ENCODE measurements at regions not wholly inside any gene's neighbourhood (a gene's known extent, or its start where the extent isn't known, plus 50 kb on each side); places are given as distances from the start of the nearest gene placed in this dataset.

GRCh38 chr6:137724018-137724403 is 143.0 kb upstream of the TNFAIP3 start:
- no peak for FAIRE-seq
- no peaks in the 10 kb centered on the region; the same call in 2 of the 3 replicates for H3K9me3 ChIP-seq (replicated peaks; ENCODE audit: control insufficient read depth, insufficient read depth, low read length)
- H4K20me1 ChIP-seq (ENCODE audit: control insufficient read depth, insufficient read depth): no peaks in the 10 kb centered on the region
- DNase-seq (ENCODE audit: low read depth, low spot score): no peak
- H3K4me3 ChIP-seq: no peak overlapping the region
- no TSS peak for BruUV-seq (replicated peaks)
- in situ Hi-C loops (cut with MboI): no loop called here
- ChIA-PET CTCF (interaction anchor here (0.9 to 1.9 kb wide), 2 partner anchors 13 to 17 kb away, joined by 3 to 4 read pairs; no protein-coding TSS in a partner anchor), POLR2A (interaction anchor here (1.2 kb wide), 1 partner anchor 13 kb away, joined by 4 read pairs; no protein-coding TSS in a partner anchor), RAD21 (ENCODE audit: unreplicated experiment) (interaction anchor here (1.3 kb wide), 1 partner anchor 70 kb away, joined by 3 read pairs; no protein-coding TSS in a partner anchor), SMC1A (ENCODE audit: uncharacterized antibody, unreplicated experiment) (interaction anchor here (1.0 to 3.1 kb wide), 9 partner anchors 8 to 101 kb away, joined by 3 to 19 read pairs (median 4); no protein-coding TSS in a partner anchor)
- H2AFZ ChIP-seq (ENCODE audit: control insufficient read depth, low read depth, low read length): no peak overlapping the region
- no peak overlapping the region for H3K27ac ChIP-seq (ENCODE audit: control insufficient read depth, insufficient read depth)
- H3K27me3 ChIP-seq (replicated peaks in 1 of 2; ENCODE audit: control insufficient read depth in 2 of 2, insufficient read depth in 2 of 2, low read length in 1 of 2): no peaks in the 10 kb centered on the region
- intact Hi-C loops (cut with micrococcal nuclease; ENCODE audit: unreplicated experiment): no loop called here
- peaks cover 8% of the 10 kb centered on the region for H3K4me1 ChIP-seq (ENCODE audit: control insufficient read depth, insufficient read depth, low read length)
- WGBS (ENCODE audit: insufficient coverage, insufficient replicate concordance, low lambda C conversion rate, missing lambda C conversion rate): 94% methylated on average over 3 of the region's 3 CpGs
- no peak overlapping the region for H3K9ac ChIP-seq (ENCODE audit: control insufficient read depth, insufficient read depth, low read length)
- no peak overlapping the region for H3K4me2 ChIP-seq (ENCODE audit: control insufficient read depth, insufficient read depth)
- no peak for ATAC-seq
- TF ChIP-seq ETV6 (conservative IDR thresholded peaks at IDR 0.05 in 1 of 2, IDR thresholded peaks at IDR 0.05 in 1 of 2; ENCODE audit: borderline replicate concordance in 1 of 2, low read depth in 1 of 2): 0 out of 4 replicates have a peak, but pooled peaks of 1 of the 2 experiments have one; percentile 1
- no peak for TF ChIP-seq KLF5 (IDR thresholded peaks at IDR 0.05; ENCODE audit: partially characterized antibody)
- peak; percentile 4; the same call in 1 of the 2 replicates for TF ChIP-seq RAD21 (IDR thresholded peaks at IDR 0.05; ENCODE audit: insufficient read depth, low read depth, low read length)
- H3K79me2 ChIP-seq (ENCODE audit: control insufficient read depth, insufficient read depth, low read length): no peaks in the 10 kb centered on the region
- H3K36me3 ChIP-seq (ENCODE audit: control insufficient read depth in 2 of 2, insufficient read depth in 2 of 2, low read length in 1 of 2): no peaks in the 10 kb centered on the region

- no peaks in the 10 kb centered on the region for H3K79me2 ChIP-seq (ENCODE audit: control insufficient read depth, insufficient read depth, low read length)
- no peak overlapping the region for H3K4me3 ChIP-seq
- WGBS (ENCODE audit: insufficient coverage, insufficient replicate concordance, low lambda C conversion rate, missing lambda C conversion rate): 97% methylated on average over 10 of the region's 10 CpGs
- no peaks in the 10 kb centered on the region for H3K27me3 ChIP-seq (replicated peaks in 1 of 2; ENCODE audit: control insufficient read depth in 2 of 2, insufficient read depth in 2 of 2, low read length in 1 of 2)
- POLR2A ChIA-PET: interaction anchor here (1.2 kb wide), 1 partner anchor 12 kb away, joined by 4 read pairs; no protein-coding TSS in a partner anchor
- in situ Hi-C loops (cut with MboI): no loop called here
- peaks cover 8% of the 10 kb centered on the region for H3K4me1 ChIP-seq (ENCODE audit: control insufficient read depth, insufficient read depth, low read length)
- DNase-seq (ENCODE audit: low read depth, low spot score): no peak
- RAD21 ChIA-PET (ENCODE audit: unreplicated experiment): interaction anchor here (1.2 to 1.3 kb wide), 2 partner anchors 69 to 251 kb away, joined by 3 read pairs; no protein-coding TSS in a partner anchor
- ATAC-seq: no peak
- no peaks in the 10 kb centered on the region for H4K20me1 ChIP-seq (ENCODE audit: control insufficient read depth, insufficient read depth)
- CTCF ChIA-PET: interaction anchor here (0.9 to 1.9 kb wide), 3 partner anchors 9 to 16 kb away, joined by 3 to 4 read pairs (median 3); no protein-coding TSS in a partner anchor
- H3K27ac ChIP-seq (ENCODE audit: control insufficient read depth, insufficient read depth): no peak overlapping the region
- H3K36me3 ChIP-seq (ENCODE audit: control insufficient read depth in 2 of 2, insufficient read depth in 2 of 2, low read length in 1 of 2): no peaks in the 10 kb centered on the region
- SMC1A ChIA-PET (ENCODE audit: uncharacterized antibody, unreplicated experiment): interaction anchor here (0.6 to 3.1 kb wide), 11 partner anchors 8 to 870 kb away, joined by 3 to 19 read pairs (median 3); no protein-coding TSS in a partner anchor
- intact Hi-C loops (cut with micrococcal nuclease; ENCODE audit: unreplicated experiment): no loop called here
- H2AFZ ChIP-seq (ENCODE audit: control insufficient read depth, low read depth, low read length): no peak overlapping the region
- no peak for FAIRE-seq
- H3K4me2 ChIP-seq (ENCODE audit: control insufficient read depth, insufficient read depth): no peak overlapping the region
- BruUV-seq (replicated peaks): no TSS peak
- no peaks in the 10 kb centered on the region; the same call in 2 of the 3 replicates for H3K9me3 ChIP-seq (replicated peaks; ENCODE audit: control insufficient read depth, insufficient read depth, low read length)
- H3K9ac ChIP-seq (ENCODE audit: control insufficient read depth, insufficient read depth, low read length): no peak overlapping the region
- TF ChIP-seq CUX1 (IDR thresholded peaks at IDR 0.05; ENCODE audit: insufficient replicate concordance, low read depth, low read length) (no peak), KDM1A (IDR thresholded peaks at IDR 0.05; ENCODE audit: borderline replicate concordance) (no peak), ZNF217 (IDR thresholded peaks at IDR 0.05) (no peak), TCF3 (IDR thresholded peaks at IDR 0.05; ENCODE audit: borderline replicate concordance, insufficient read depth, low read depth, low read length) (no peak), BACH1 (IDR thresholded peaks at IDR 0.05; ENCODE audit: borderline replicate concordance) (no peak), NFXL1 (IDR thresholded peaks at IDR 0.05; ENCODE audit: borderline replicate concordance) (no peak), ESRRA (IDR thresholded peaks at IDR 0.05; ENCODE audit: low read length) (no peak), CREB1 (IDR thresholded peaks at IDR 0.05; ENCODE audit: low read depth) (no peak)
Measured at GRCh38 chr6:137724495-137725211, 142.4 kb upstream of the TNFAIP3 start.
